ENCODE measurements at regions not wholly inside any gene's neighbourhood (a gene's known extent, or its start where the extent isn't known, plus 50 kb on each side); places are given as distances from the start of the nearest gene placed in this dataset.

DNA sequence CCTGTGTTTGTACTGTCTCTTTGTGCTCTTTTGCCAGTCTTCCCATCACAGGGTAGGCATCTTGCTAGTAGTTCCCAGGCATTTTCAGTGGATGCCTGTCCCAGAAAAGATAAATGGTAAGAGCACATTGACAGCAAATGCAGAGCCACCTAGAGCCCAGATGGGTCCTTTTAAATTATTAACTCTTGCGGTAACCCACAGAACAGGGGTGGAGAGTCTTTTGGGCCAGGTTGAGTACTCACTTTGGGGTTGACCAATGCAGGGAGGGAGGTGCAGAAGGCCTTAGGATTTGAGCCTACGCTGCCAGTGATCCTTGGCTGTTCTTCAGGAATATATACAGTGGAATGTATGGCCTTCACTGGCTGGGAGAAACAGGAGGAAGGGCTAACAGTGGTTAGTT, 173.8 kb downstream of the MSN start:
- no peaks in the 10 kb centered on the region for H4K20me1 ChIP-seq (ENCODE audit: insufficient read depth)
- no peak overlapping the region for H3K4me3 ChIP-seq (replicated peaks in 1 of 2; ENCODE audit: low read depth in 1 of 2, low read length in 2 of 2)
- H3K36me3 ChIP-seq (ENCODE audit: control insufficient read depth in 1 of 2, insufficient read depth in 2 of 2, low read length in 2 of 2): no peaks in the 10 kb centered on the region
- no peak for TF ChIP-seq EZH2 (IDR thresholded peaks at IDR 0.05)
- no peak for TF ChIP-seq EGR1 (IDR thresholded peaks at IDR 0.05; ENCODE audit: low read depth)
- no peak for TF ChIP-seq REST (IDR thresholded peaks at IDR 0.05; ENCODE audit: low read depth)
- TF ChIP-seq ZBTB33 (IDR thresholded peaks at IDR 0.05; ENCODE audit: extremely low read depth, insufficient replicate concordance, low read length): no peak
- TF ChIP-seq ZFX (IDR thresholded peaks at IDR 0.05): no peak
- no peak for TF ChIP-seq EZH2phosphoT487 (IDR thresholded peaks at IDR 0.05; ENCODE audit: borderline replicate concordance)
- TF ChIP-seq FOSL1 (IDR thresholded peaks at IDR 0.05; ENCODE audit: low read depth): no peak
- no peak for TF ChIP-seq SIN3A (IDR thresholded peaks at IDR 0.05; ENCODE audit: low read depth)
- no peak for TF ChIP-seq YY1 (IDR thresholded peaks at IDR 0.05; ENCODE audit: extremely low read depth, insufficient replicate concordance, low read depth, low read length)
- no peak for TF ChIP-seq CEBPB (IDR thresholded peaks at IDR 0.05; ENCODE audit: low read depth)
- TF ChIP-seq MAX (IDR thresholded peaks at IDR 0.05): no peak
- TF ChIP-seq POLR2AphosphoS5 (IDR thresholded peaks at IDR 0.05; ENCODE audit: low read depth, low read length): no peak
- no peak for TF ChIP-seq SRF (IDR thresholded peaks at IDR 0.05; ENCODE audit: low read depth)
- no peak for TF ChIP-seq ZNF274 (IDR thresholded peaks at IDR 0.05; ENCODE audit: low read depth, low read length)
- no peak for TF ChIP-seq CTCF (IDR thresholded peaks at IDR 0.05 in 2 of 3, conservative IDR thresholded peaks at IDR 0.05 in 1 of 3; ENCODE audit: borderline replicate concordance in 1 of 3, insufficient read depth in 1 of 3, low read depth in 2 of 3, low read length in 2 of 3)
- H2AFZ ChIP-seq (ENCODE audit: low read depth, low read length, poor library complexity, severe bottlenecking): no peak overlapping the region
- ChIA-PET POLR2A (no interaction called here), RAD21 (ENCODE audit: low non-redundant PET in 1 of 2, low total read pairs in 2 of 2, uncharacterized antibody in 2 of 2, unreplicated experiment in 2 of 2) (no interaction called here), CTCF (no interaction called here)
- H3K79me2 ChIP-seq (ENCODE audit: insufficient read depth, low read length): no peaks in the 10 kb centered on the region
- intact Hi-C loops (cut with micrococcal nuclease): no loop called here
- H3K27me3 ChIP-seq (ENCODE audit: insufficient read depth, low read length): no peaks in the 10 kb centered on the region
- no peak for ATAC-seq
- no peak overlapping the region for H3K4me2 ChIP-seq (ENCODE audit: low read length)
- DNase-seq (ENCODE audit: low read depth, low spot score): no peak
- H3K4me1 ChIP-seq (ENCODE audit: control insufficient read depth in 1 of 2, insufficient read depth in 2 of 2, low read length in 2 of 2): no peaks in the 10 kb centered on the region
- H3K9ac ChIP-seq (ENCODE audit: low read length): no peak overlapping the region
- no peaks in the 10 kb centered on the region for H3K9me3 ChIP-seq (ENCODE audit: control insufficient read depth in 1 of 2, insufficient read depth in 1 of 2, low read depth in 1 of 2, low read length in 2 of 2)
- no peak overlapping the region for H3K27ac ChIP-seq (ENCODE audit: low read depth, low read length)
- no peaks in the 10 kb centered on the region for H3K9me2 ChIP-seq (ENCODE audit: insufficient read depth)
- BruUV-seq (replicated peaks): no TSS peak
